HEK293 (cell line): ENCODE measurements at regions not wholly inside any gene's neighbourhood (a gene's known extent, or its start where the extent isn't known, plus 50 kb on each side); places are given as distances from the start of the nearest gene placed in this dataset.

ENCODE experiments used
- ZNF785 ChIP-seq: fragments of 450-650 bp; formaldehyde crosslinking; IDR thresholded peaks from 2 replicates; pipeline ENCODE4 v1.5.1; 2016; ENCODE audit warnings: missing biosample characterization, missing genetic modification characterization
- ZNF843 ChIP-seq: fragments of 450-650 bp; formaldehyde crosslinking; IDR thresholded peaks from 2 replicates; pipeline ENCODE4 v1.5.1; 2016; ENCODE audit warnings: missing biosample characterization, missing genetic modification characterization

DNA sequence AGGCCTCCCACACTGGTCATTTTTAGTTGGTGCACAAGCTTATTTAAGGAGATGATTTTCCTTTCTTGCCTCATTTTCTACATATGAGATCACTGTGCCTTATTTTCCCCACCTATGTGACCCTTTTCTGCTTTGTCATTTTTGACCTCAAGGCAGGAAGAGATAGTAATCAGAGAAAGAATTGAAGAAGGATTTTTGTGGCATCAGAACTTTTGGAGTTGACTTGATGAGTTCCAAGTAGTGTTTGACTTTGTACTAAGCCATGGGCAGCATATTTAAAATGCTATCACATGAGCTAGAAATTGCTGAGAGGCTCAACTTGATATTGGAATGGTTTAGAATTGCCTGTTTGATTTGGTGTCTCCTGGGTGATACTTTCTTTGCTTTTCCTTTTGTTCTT lies 440.8 kb downstream of the AEBP2 start:
- TF ChIP-seq ZNF843 (tag by site-specific recombination) (no peak), ZNF785 (tag by site-specific recombination) (no peak)
